GM19240 (cell line): ENCODE measurements at regions not wholly inside any gene's neighbourhood (a gene's known extent, or its start where the extent isn't known, plus 50 kb on each side); places are given as distances from the start of the nearest gene placed in this dataset.
A peak's percentile ranks its signal among the peaks of the same experiment; 100 is the strongest.

Source experiments
- DNase-seq: peaks from one replicate; pipeline ENCODE4 v3.0.0; 2011; ENCODE audit warnings: low spot score; ENCODE audit not compliant: insufficient read length

GRCh38 chr4:108527723-108528122 lies 92.7 kb upstream of the RPL34 start:
- no peak for DNase-seq

GRCh38 chr4:108520807-108521206 lies 99.6 kb upstream of the RPL34 start:
- no peak for DNase-seq

- DNase-seq = no peak
These were observed 100.3 kb upstream of the RPL34 start for GRCh38 chr4:108519911-108520601.

- no peak for DNase-seq
These were observed 101.1 kb upstream of the RPL34 start for GRCh38 chr4:108519208-108519833.

- no peak for DNase-seq
These were observed 107.5 kb upstream of the RPL34 start for GRCh38 chr4:108512615-108513505.

GRCh38 chr4:108511618-108512017 lies 108.8 kb upstream of the RPL34 start:
- DNase-seq = no peak

- DNase-seq = no peak
These were observed 118.0 kb upstream of the RPL34 start for GRCh38 chr4:108502356-108502755.

- DNase-seq = no peak
These were observed 121.5 kb upstream of the RPL34 start for GRCh38 chr4:108498925-108499324.

- DNase-seq = no peak
These were observed 126.8 kb upstream of the RPL34 start for GRCh38 chr4:108493596-108493931.

- no peak for DNase-seq
These were observed 127.4 kb upstream of the RPL34 start for GRCh38 chr4:108492816-108493595.

GRCh38 chr4:108488865-108489264 lies 131.5 kb upstream of the RPL34 start:
- no peak for DNase-seq

GRCh38 chr4:108486046-108486445 lies 134.3 kb upstream of the RPL34 start:
- DNase-seq = no peak

GRCh38 chr4:108484187-108484586 lies 136.2 kb upstream of the RPL34 start:
- no peak for DNase-seq

GRCh38 chr4:108483650-108484049 lies 136.7 kb upstream of the RPL34 start:
- DNase-seq = no peak

GRCh38 chr4:108483079-108483478 lies 137.3 kb upstream of the RPL34 start:
- no peak for DNase-seq

- DNase-seq = no peak
These were observed 139.5 kb upstream of the RPL34 start for GRCh38 chr4:108480881-108481280.

GRCh38 chr4:108477527-108478108 lies 142.8 kb upstream of the RPL34 start:
- no peak for DNase-seq

GRCh38 chr4:108473163-108473720 lies 147.1 kb upstream of the RPL34 start:
- DNase-seq = no peak

- DNase-seq = peak; percentile 18
These were observed 153.2 kb upstream of the RPL34 start for GRCh38 chr4:108466936-108467902.
